HG03039 (cell line): ENCODE measurements at regions not wholly inside any gene's neighbourhood (a gene's known extent, or its start where the extent isn't known, plus 50 kb on each side); places are given as distances from the start of the nearest gene placed in this dataset.
"Not testable (repeated sequence)": the region's sequence is repeated elsewhere in the genome, so short reads cannot be mapped to it uniquely, and the experiment has no call there.

ENCODE experiments used
- ATAC-seq: cut with Tn5 transposase; IDR thresholded peaks from one replicate; pipeline ENCODE4 v1.9.1; 2021; ENCODE audit warnings: mild to moderate bottlenecking, moderate library complexity; ENCODE audit not compliant: unreplicated experiment

GRCh38 chr15:20369500-20369899 is 172.1 kb downstream of the GOLGA6L6 start:
- ATAC-seq, result no peak

- ATAC-seq, result no peak
Observed at GRCh38 chr15:20368974-20369373, 172.6 kb downstream of the GOLGA6L6 start.

- no peak for ATAC-seq
Observed at GRCh38 chr15:20367093-20367492, 174.5 kb downstream of the GOLGA6L6 start.

GRCh38 chr15:20363591-20363990 is 178.0 kb downstream of the GOLGA6L6 start:
- not testable (repeated sequence) for ATAC-seq

GRCh38 chr15:20361091-20361490 is 180.5 kb downstream of the GOLGA6L6 start:
- ATAC-seq, result no peak

GRCh38 chr15:20358779-20359414 is 182.7 kb downstream of the GOLGA6L6 start:
- no peak for ATAC-seq

- no peak for ATAC-seq
Observed at GRCh38 chr15:20358066-20358778, 183.4 kb downstream of the GOLGA6L6 start.

- ATAC-seq, result no peak
Observed at GRCh38 chr15:20357481-20358065, 184.0 kb downstream of the GOLGA6L6 start.

- no peak for ATAC-seq
Observed at GRCh38 chr15:20356911-20357480, 184.6 kb downstream of the GOLGA6L6 start.

- ATAC-seq, result no peak
Observed at GRCh38 chr15:20356444-20356910, 185.1 kb downstream of the GOLGA6L6 start.

GRCh38 chr15:20355256-20355868 is 186.2 kb downstream of the GOLGA6L6 start:
- no peak for ATAC-seq

GRCh38 chr15:20354884-20355223 is 186.7 kb downstream of the GOLGA6L6 start:
- not testable (repeated sequence) for ATAC-seq

- no peak for ATAC-seq
Observed at GRCh38 chr15:20353966-20354883, 187.4 kb downstream of the GOLGA6L6 start.

GRCh38 chr15:20352241-20353200 is 189.1 kb downstream of the GOLGA6L6 start:
- ATAC-seq, result no peak

- ATAC-seq, result no peak
Observed at GRCh38 chr15:20351448-20351971, 190.1 kb downstream of the GOLGA6L6 start.

- no peak for ATAC-seq
Observed at GRCh38 chr15:20349774-20350498, 191.7 kb downstream of the GOLGA6L6 start.

GRCh38 chr15:20348900-20349773 is 192.5 kb downstream of the GOLGA6L6 start:
- no peak for ATAC-seq
